Renal pelvis (tissue), 1 donor: ENCODE measurements at regions not wholly inside any gene's neighbourhood (a gene's known extent, or its start where the extent isn't known, plus 50 kb on each side); places are given as distances from the start of the nearest gene placed in this dataset.
"Not testable (repeated sequence)": the region's sequence is repeated elsewhere in the genome, so short reads cannot be mapped to it uniquely, and the experiment has no call there.

Experiments used
- DNase-seq: peaks from one replicate; pipeline ENCODE4 v3.0.0-alpha.2; 2013

GRCh38 chr5:163885117-163885516 lies 379.7 kb downstream of the MAT2B start:
- no peak for DNase-seq

GRCh38 chr5:163887854-163888253 lies 382.4 kb downstream of the MAT2B start:
- no peak for DNase-seq

- DNase-seq, result no peak
Observed at GRCh38 chr5:163888366-163888765, 382.9 kb downstream of the MAT2B start.

- no peak for DNase-seq
Observed at GRCh38 chr5:163889369-163889768, 383.9 kb downstream of the MAT2B start.

- no peak for DNase-seq
Observed at GRCh38 chr5:163890261-163890660, 384.8 kb downstream of the MAT2B start.

- DNase-seq, result no peak
Observed at GRCh38 chr5:163893281-163893680, 387.9 kb downstream of the MAT2B start.

- no peak for DNase-seq
Observed at GRCh38 chr5:163894645-163895044, 389.2 kb downstream of the MAT2B start.

GRCh38 chr5:163898873-163899272 lies 393.5 kb downstream of the MAT2B start:
- no peak for DNase-seq

- DNase-seq, result not testable (repeated sequence)
Observed at GRCh38 chr5:163907783-163908182, 402.4 kb downstream of the MAT2B start.

GRCh38 chr5:163908253-163908652 lies 402.8 kb downstream of the MAT2B start:
- no peak for DNase-seq

- DNase-seq, result no peak
Observed at GRCh38 chr5:163910226-163910625, 404.8 kb downstream of the MAT2B start.

GRCh38 chr5:163912046-163912445 lies 406.6 kb downstream of the MAT2B start:
- DNase-seq, result no peak

- no peak for DNase-seq
Observed at GRCh38 chr5:163913548-163913947, 408.1 kb downstream of the MAT2B start.

- no peak for DNase-seq
Observed at GRCh38 chr5:163914910-163915309, 409.5 kb downstream of the MAT2B start.

- DNase-seq, result peak; percentile 42
Observed at GRCh38 chr5:163915481-163915961, 410.1 kb downstream of the MAT2B start.

GRCh38 chr5:163916376-163916775 lies 411.0 kb downstream of the MAT2B start:
- DNase-seq, result no peak

- no peak for DNase-seq
Observed at GRCh38 chr5:163916861-163917260, 411.4 kb downstream of the MAT2B start.

- DNase-seq, result no peak
Observed at GRCh38 chr5:163917747-163918146, 412.3 kb downstream of the MAT2B start.

- not testable (repeated sequence) for DNase-seq
Observed at GRCh38 chr5:163934990-163935389, 429.6 kb downstream of the MAT2B start.

- DNase-seq, result no peak
Observed at GRCh38 chr5:163938595-163938994, 433.2 kb downstream of the MAT2B start.

- DNase-seq, result no peak
Observed at GRCh38 chr5:163941079-163941478, 435.7 kb downstream of the MAT2B start.

GRCh38 chr5:163943546-163943945 lies 438.1 kb downstream of the MAT2B start:
- no peak for DNase-seq

- DNase-seq, result no peak
Observed at GRCh38 chr5:163944738-163945137, 439.3 kb downstream of the MAT2B start.

- no peak for DNase-seq
Observed at GRCh38 chr5:163947848-163948666, 442.6 kb downstream of the MAT2B start.
